GM12865 (cell line): ENCODE measurements at regions not wholly inside any gene's neighbourhood (a gene's known extent, or its start where the extent isn't known, plus 50 kb on each side); places are given as distances from the start of the nearest gene placed in this dataset.

ENCODE experiments used
- DNase-seq: peaks from one replicate; pipeline ENCODE4 v3.0.0; 2010; ENCODE audit warnings: low read depth
- H3K4me3 ChIP-seq: 2 replicates; pipeline ENCODE4 v1.5.1; 2011; ENCODE audit warnings: mild to moderate bottlenecking, low read depth, low read length, control low read depth
- TF ChIP-seq, protein P1 (sequence below): IDR thresholded peaks from 2 replicates; pipeline ENCODE4 v1.5.1; 2011; ENCODE audit warnings: low read length, control low read depth, low read depth, inconsistent platforms; ENCODE audit not compliant: insufficient read depth; ENCODE audit errors: missing control alignments

GRCh38 chr12:38501481-38501880 is 184.9 kb downstream of the ALG10B start:
- no peak for DNase-seq
- H3K4me3 ChIP-seq = no peak overlapping the region
- TF ChIP-seq, protein P1, sequence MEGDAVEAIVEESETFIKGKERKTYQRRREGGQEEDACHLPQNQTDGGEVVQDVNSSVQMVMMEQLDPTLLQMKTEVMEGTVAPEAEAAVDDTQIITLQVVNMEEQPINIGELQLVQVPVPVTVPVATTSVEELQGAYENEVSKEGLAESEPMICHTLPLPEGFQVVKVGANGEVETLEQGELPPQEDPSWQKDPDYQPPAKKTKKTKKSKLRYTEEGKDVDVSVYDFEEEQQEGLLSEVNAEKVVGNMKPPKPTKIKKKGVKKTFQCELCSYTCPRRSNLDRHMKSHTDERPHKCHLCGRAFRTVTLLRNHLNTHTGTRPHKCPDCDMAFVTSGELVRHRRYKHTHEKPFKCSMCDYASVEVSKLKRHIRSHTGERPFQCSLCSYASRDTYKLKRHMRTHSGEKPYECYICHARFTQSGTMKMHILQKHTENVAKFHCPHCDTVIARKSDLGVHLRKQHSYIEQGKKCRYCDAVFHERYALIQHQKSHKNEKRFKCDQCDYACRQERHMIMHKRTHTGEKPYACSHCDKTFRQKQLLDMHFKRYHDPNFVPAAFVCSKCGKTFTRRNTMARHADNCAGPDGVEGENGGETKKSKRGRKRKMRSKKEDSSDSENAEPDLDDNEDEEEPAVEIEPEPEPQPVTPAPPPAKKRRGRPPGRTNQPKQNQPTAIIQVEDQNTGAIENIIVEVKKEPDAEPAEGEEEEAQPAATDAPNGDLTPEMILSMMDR = no peak

DNA sequence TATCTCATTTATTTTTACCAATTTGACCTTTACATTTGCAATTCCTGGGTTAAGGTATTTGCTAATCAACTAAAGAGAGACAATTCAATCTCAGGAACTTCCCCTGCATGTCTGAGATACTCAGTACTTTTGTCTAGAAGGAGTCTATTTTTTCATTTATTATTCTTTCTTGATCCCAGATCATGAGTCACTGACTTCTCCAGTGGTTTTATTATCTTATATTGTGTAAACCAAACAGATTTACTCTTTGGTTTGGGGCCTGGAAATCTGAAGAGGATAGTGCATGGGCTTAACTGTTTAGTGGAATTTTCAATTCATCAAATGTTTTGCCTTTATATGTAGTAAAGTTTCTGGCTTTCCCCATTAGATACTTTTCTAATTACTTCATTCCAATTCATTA is 185.4 kb downstream of the ALG10B start:
- no peak for DNase-seq
- H3K4me3 ChIP-seq = no peak overlapping the region
- TF ChIP-seq, protein P1 = no peak

DNA sequence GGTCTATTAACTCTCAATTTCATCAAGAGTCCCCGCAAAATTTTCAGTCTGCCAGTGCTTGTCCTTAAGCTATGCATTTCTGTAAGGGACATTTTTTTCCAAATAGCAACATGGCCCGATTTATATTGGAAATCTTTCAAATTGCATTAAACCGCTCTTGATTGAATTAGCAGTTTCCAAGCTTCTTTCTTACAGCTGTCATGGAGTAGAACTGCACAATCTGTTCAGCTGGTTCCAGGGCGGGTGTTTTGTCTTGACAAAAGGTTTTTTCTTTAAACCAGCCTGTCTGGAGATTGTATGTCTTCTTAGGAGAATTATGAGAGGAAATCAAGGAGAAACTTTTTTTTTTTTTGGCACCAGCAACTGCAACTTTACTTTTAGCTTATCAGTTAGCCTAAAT is 185.8 kb downstream of the ALG10B start:
- no peak overlapping the region for H3K4me3 ChIP-seq
- TF ChIP-seq, protein P1 = no peak
- DNase-seq = no peak

GRCh38 chr12:38507839-38508238 is 191.3 kb downstream of the ALG10B start:
- no peak for DNase-seq
- TF ChIP-seq, protein P1 = no peak
- H3K4me3 ChIP-seq = no peak overlapping the region

DNA sequence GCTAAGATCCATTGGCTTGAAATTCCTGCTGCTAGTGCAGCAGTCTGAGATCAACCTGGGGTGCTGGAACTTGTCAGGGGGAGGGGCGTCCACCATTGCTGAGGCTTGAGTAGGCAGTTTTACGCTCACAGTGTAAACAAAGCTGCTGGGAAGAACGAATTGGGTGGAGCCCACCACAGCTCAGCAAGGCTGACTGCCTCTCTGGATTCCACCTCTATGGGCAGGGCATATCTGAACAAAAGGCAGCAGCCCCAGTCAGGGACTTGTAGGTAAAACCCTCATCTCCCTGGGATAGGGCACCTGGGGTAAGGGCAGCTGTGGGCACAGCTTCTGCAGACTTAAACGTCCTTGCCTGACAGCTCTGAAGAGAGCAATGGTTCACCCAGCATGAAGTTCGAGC is 191.7 kb downstream of the ALG10B start:
- no peak overlapping the region for H3K4me3 ChIP-seq
- no peak for DNase-seq
- TF ChIP-seq, protein P1 = no peak

- H3K4me3 ChIP-seq = no peak overlapping the region
- TF ChIP-seq, protein P1 = no peak
- DNase-seq = no peak
These were observed 199.3 kb downstream of the ALG10B start for GRCh38 chr12:38515912-38516311.

DNA sequence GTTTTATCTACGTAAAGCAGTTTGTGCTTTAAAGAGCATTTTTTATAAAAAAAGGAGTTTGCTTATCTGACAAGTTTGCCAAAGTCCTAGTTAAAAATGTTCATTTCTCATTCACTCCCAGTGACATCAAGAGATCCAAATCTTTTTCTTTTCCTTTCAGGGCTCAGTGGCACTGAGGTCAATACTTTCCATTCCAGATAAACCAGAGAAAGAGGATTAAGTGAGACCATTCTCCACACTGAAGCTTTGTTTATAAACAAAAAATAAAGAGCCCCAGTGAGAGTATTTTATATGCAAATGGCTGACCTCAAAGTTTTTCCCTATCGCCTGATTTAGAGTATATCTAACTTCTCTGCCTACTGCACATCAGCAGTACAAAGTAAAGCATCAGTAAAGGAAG is 199.8 kb downstream of the ALG10B start:
- H3K4me3 ChIP-seq = no peak overlapping the region
- TF ChIP-seq, protein P1 = no peak
- DNase-seq = no peak
